ENCODE measurements at regions not wholly inside any gene's neighbourhood (a gene's known extent, or its start where the extent isn't known, plus 50 kb on each side); places are given as distances from the start of the nearest gene placed in this dataset.

DNA sequence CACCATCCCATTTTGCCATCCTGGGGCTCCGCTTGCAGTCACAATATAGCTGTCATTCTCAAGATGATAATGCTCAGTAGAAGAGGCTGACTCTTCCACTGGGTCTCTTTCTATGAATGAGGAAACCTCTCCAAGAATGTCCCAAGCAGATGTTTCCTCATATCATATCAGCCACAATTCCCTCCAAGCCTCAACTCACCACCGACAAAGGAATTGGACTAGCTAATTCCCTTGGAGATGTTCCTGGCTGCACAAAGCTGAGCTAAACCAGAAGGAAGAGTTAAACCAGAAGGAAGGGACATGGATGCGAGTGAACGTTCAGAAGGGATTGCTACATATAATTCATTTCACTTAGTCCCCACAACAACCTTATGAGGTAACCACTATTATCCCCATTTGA lies 65.0 kb upstream of the NPAS2 start:
- no peaks in the 10 kb centered on the region for H3K27me3 ChIP-seq
- intact Hi-C loops (cut with DNase I) = no loop called here
- no peaks in the 10 kb centered on the region for H3K9me3 ChIP-seq
- no peak for DNase-seq
- 77 to 87% methylated on average over 4 of the region's 4 CpGs for WGBS, 2 donors
- peaks cover 0 to 45% (median 32%) of the 10 kb centered on the region in 4 donors for H3K4me1 ChIP-seq
- no peak overlapping the region for H3K4me3 ChIP-seq
- H3K27ac ChIP-seq = peak overlapping the region in 2 of 4 donors; percentile 32 to 37
- no peaks in the 10 kb centered on the region for H3K36me3 ChIP-seq
- TF ChIP-seq POLR2AphosphoS5 (IDR thresholded peaks at IDR 0.05) (peak in 3 of 4 donors; percentile 39 to 70 (median 58)), EP300 (IDR thresholded peaks at IDR 0.05) (no peak)

DNA sequence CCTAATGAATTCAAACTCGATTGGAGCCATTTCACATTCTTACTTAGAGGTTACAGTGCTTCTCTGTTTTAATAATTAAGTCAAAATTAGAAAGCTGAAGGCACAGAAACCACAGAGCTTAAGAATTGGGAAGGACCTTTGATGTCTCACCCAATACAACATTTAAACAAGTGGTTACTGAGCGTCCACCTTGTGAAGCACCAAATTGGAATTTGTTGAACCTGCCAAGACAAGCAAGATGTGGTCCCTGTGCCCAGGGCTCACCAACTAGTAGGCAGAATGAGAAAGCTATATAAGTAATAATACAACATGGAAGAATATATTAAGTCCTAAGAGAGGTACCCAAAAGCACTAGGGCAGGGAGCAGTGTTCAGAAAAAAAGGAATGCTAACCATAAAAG lies 64.5 kb upstream of the NPAS2 start:
- WGBS, 2 donors = 76 to 84% methylated on average over 2 of the region's 2 CpGs

GRCh38 chr2:100756704-100757103 lies 63.2 kb upstream of the NPAS2 start:
- TF ChIP-seq, protein P1, sequence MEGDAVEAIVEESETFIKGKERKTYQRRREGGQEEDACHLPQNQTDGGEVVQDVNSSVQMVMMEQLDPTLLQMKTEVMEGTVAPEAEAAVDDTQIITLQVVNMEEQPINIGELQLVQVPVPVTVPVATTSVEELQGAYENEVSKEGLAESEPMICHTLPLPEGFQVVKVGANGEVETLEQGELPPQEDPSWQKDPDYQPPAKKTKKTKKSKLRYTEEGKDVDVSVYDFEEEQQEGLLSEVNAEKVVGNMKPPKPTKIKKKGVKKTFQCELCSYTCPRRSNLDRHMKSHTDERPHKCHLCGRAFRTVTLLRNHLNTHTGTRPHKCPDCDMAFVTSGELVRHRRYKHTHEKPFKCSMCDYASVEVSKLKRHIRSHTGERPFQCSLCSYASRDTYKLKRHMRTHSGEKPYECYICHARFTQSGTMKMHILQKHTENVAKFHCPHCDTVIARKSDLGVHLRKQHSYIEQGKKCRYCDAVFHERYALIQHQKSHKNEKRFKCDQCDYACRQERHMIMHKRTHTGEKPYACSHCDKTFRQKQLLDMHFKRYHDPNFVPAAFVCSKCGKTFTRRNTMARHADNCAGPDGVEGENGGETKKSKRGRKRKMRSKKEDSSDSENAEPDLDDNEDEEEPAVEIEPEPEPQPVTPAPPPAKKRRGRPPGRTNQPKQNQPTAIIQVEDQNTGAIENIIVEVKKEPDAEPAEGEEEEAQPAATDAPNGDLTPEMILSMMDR (IDR thresholded peaks at IDR 0.05) = no peak
- TF ChIP-seq POLR2A (IDR thresholded peaks at IDR 0.05) = no peak
- no peak for TF ChIP-seq EP300 (IDR thresholded peaks at IDR 0.05)
- TF ChIP-seq POLR2AphosphoS5 (IDR thresholded peaks at IDR 0.05) = no peak
- Histone ChIP-seq H3K27ac (peak overlapping the region; percentile 61 to 81 (median 74)), H3K36me3 (no peaks in the 10 kb centered on the region), H3K27me3 (no peaks in the 10 kb centered on the region), H3K9me3 (no peaks in the 10 kb centered on the region), H3K4me3 (no peak overlapping the region), H3K4me1 (peaks cover 0 to 45% (median 32%) of the 10 kb centered on the region in 4 donors)
- intact Hi-C loops (cut with DNase I) = loop anchor here (2.0 kb wide), 1 partner anchor 64 kb away; the partner anchor contains the start of gene NPAS2
- 14 to 44% methylated on average over 1 of the region's 1 CpG for WGBS, 2 donors
- DNase-seq = no peak

More for the DNA sequence above, 64.5 kb upstream of the NPAS2 start:
- TF ChIP-seq POLR2A (IDR thresholded peaks at IDR 0.05) = no peak
- TF ChIP-seq, protein P1 (IDR thresholded peaks at IDR 0.05) = no peak
- TF ChIP-seq POLR2AphosphoS5 (IDR thresholded peaks at IDR 0.05) = no peak
- TF ChIP-seq EP300 (IDR thresholded peaks at IDR 0.05) = no peak
- no peak for DNase-seq
- H3K9me3 ChIP-seq = no peaks in the 10 kb centered on the region
- no peaks in the 10 kb centered on the region for H3K27me3 ChIP-seq
- no peak overlapping the region for H3K4me3 ChIP-seq
- peaks cover 0 to 45% (median 32%) of the 10 kb centered on the region in 4 donors for H3K4me1 ChIP-seq
- no peaks in the 10 kb centered on the region for H3K36me3 ChIP-seq
- H3K27ac ChIP-seq = peak overlapping the region in 3 of 4 donors; percentile 15 to 37 (median 32)
- intact Hi-C loops (cut with DNase I) = no loop called here

- intact Hi-C loops (cut with DNase I) = loop anchor here (2.0 kb wide), 1 partner anchor 63 kb away; the partner anchor contains the start of gene NPAS2
- WGBS, 2 donors = 82 to 87% methylated on average over 6 of the region's 6 CpGs
- TF ChIP-seq, protein P1 (IDR thresholded peaks at IDR 0.05) = no peak
- TF ChIP-seq EP300 (IDR thresholded peaks at IDR 0.05) (peak in 3 of 4 donors; percentile 15 to 78 (median 57)), POLR2A (IDR thresholded peaks at IDR 0.05) (no peak), POLR2AphosphoS5 (IDR thresholded peaks at IDR 0.05) (peak; percentile 70 to 90 (median 76))
These were observed 62.1 kb upstream of the NPAS2 start for GRCh38 chr2:100757621-100758394.

GRCh38 chr2:100759901-100760300 lies 60.0 kb upstream of the NPAS2 start:
- Histone ChIP-seq H3K4me1 (peaks cover 0 to 23% (median 16%) of the 10 kb centered on the region in 4 donors), H3K4me3 (no peak overlapping the region), H3K27ac (no peak overlapping the region), H3K27me3 (no peaks in the 10 kb centered on the region), H3K36me3 (no peaks in the 10 kb centered on the region), H3K9me3 (no peaks in the 10 kb centered on the region)
- 66 to 78% methylated on average over 4 of the region's 4 CpGs for WGBS, 2 donors
- no peak for DNase-seq
- TF ChIP-seq, protein P1 (IDR thresholded peaks at IDR 0.05) = no peak
- TF ChIP-seq EP300 (IDR thresholded peaks at IDR 0.05) = no peak
- TF ChIP-seq POLR2A (IDR thresholded peaks at IDR 0.05) = no peak
- TF ChIP-seq POLR2AphosphoS5 (IDR thresholded peaks at IDR 0.05) = no peak
- intact Hi-C loops (cut with DNase I) = no loop called here

More at GRCh38 chr2:100757621-100758394, 62.1 kb upstream of the NPAS2 start:
- no peaks in the 10 kb centered on the region for H3K9me3 ChIP-seq
- H3K27ac ChIP-seq = peak overlapping the region; percentile 61 to 81 (median 74)
- no peaks in the 10 kb centered on the region for H3K27me3 ChIP-seq
- H3K4me1 ChIP-seq = peaks cover 0 to 37% (median 23%) of the 10 kb centered on the region in 4 donors
- no peaks in the 10 kb centered on the region for H3K36me3 ChIP-seq
- peak; percentile 82 for DNase-seq
- no peak overlapping the region for H3K4me3 ChIP-seq
